ENCODE measurements at regions not wholly inside any gene's neighbourhood (a gene's known extent, or its start where the extent isn't known, plus 50 kb on each side); places are given as distances from the start of the nearest gene placed in this dataset.

DNA sequence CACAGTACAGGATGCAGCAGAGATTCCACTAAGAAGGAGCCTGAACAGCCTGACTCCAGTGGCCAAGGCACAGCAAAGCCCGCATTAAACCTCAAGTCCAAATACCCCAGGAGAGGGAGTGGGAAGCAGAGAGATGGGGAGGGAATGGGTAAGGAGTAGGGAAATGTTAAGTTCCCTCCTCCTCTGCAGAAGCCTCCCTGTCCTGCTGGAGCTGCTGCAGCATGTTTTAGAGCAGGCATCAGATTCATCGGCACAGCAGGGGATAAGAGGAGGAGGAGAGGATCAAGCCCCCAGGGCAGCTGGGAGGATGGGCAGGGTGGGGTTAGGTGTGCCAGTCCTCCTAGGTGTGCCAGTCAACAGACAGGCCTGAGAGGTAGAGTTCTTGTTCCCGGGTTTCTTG is 709.7 kb downstream of the PTPRU start:
- Histone ChIP-seq H3K27ac (ENCODE audit: low read depth, low read length, severe bottlenecking) (no peak overlapping the region), H3K4me1 (ENCODE audit: control insufficient read depth, insufficient read depth, low read length, poor library complexity, severe bottlenecking) (no peaks in the 10 kb centered on the region), H3K4me3 (ENCODE audit: extremely low read depth, insufficient read depth, low read length, poor library complexity, severe bottlenecking) (no peak overlapping the region), H3K9me3 (ENCODE audit: control insufficient read depth, low read length) (no peaks in the 10 kb centered on the region), H3K36me3 (ENCODE audit: control insufficient read depth, insufficient read depth, low read length) (no peaks in the 10 kb centered on the region)
- WGBS, 2 experiments (ENCODE audit: insufficient coverage in 2 of 2) = 70% methylated on average over 2 to 3 of the region's 3 CpGs

DNA sequence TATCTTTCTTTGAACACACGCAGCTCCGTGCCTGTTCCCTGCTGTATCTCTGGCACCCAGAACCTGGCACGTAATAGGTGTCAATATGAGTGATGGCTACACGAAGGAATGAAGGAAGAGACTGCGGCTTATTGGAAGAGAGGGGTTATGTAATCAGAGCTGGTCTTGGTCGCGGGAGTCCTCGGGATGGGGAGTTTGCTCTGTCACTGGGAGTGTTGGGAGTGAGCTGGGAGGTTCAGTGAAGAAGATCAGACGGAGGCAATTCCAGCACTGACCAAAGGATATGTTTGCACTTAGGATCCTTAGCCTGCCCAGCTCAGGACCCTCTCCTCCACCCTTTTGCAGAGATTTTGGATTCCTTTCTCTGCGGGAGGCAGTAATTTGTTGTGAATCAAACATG is 709.1 kb downstream of the PTPRU start:
- WGBS, 2 experiments (ENCODE audit: insufficient coverage in 2 of 2) = 49 to 57% methylated on average over 3 to 6 of the region's 10 CpGs
- H3K27ac ChIP-seq (ENCODE audit: low read depth, low read length, severe bottlenecking) = no peak overlapping the region
- no peaks in the 10 kb centered on the region for H3K9me3 ChIP-seq (ENCODE audit: control insufficient read depth, low read length)
- no peaks in the 10 kb centered on the region for H3K36me3 ChIP-seq (ENCODE audit: control insufficient read depth, insufficient read depth, low read length)
- H3K4me1 ChIP-seq (ENCODE audit: control insufficient read depth, insufficient read depth, low read length, poor library complexity, severe bottlenecking) = no peaks in the 10 kb centered on the region
- H3K4me3 ChIP-seq (ENCODE audit: extremely low read depth, insufficient read depth, low read length, poor library complexity, severe bottlenecking) = no peak overlapping the region

DNA sequence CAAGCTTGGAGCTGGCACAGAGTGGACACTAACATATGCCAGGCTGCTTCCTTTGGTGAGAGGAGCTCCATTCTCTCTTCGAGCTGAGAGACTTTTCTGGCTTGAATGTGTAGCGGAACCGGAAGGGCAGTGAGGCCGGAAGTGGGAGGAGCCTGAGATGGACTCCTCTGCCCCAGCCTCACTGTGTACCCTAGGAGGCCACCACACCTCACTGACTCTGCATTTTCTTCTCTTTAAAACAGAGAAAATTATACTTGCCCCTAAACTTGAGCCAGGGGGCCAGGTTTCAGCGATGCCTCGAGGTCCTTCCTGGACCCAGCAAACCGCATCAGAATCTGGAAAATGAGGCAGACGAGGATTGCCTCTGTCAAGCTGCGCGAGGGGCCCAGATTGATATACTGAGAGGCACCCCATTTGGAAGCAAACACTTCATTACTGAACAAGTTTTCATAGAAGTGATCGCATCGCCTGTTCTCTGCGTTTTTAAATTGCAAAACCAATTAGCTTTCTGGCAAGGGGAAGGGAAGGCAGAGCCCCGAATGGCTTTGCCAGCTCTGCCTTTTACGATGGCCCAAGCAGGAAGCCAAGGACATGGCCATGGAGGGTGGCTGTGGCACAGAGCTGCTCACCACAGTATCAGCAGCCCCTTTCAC is 708.1 kb downstream of the PTPRU start:
- Histone ChIP-seq H3K27ac (ENCODE audit: low read depth, low read length, severe bottlenecking) (no peak overlapping the region), H3K4me1 (ENCODE audit: control insufficient read depth, insufficient read depth, low read length, poor library complexity, severe bottlenecking) (no peaks in the 10 kb centered on the region), H3K36me3 (ENCODE audit: control insufficient read depth, insufficient read depth, low read length) (no peaks in the 10 kb centered on the region), H3K9me3 (ENCODE audit: control insufficient read depth, low read length) (no peaks in the 10 kb centered on the region), H3K4me3 (ENCODE audit: extremely low read depth, insufficient read depth, low read length, poor library complexity, severe bottlenecking) (no peak overlapping the region)
- WGBS, 2 experiments (ENCODE audit: insufficient coverage in 2 of 2) = 76 to 82% methylated on average over 12 to 14 of the region's 15 CpGs

DNA sequence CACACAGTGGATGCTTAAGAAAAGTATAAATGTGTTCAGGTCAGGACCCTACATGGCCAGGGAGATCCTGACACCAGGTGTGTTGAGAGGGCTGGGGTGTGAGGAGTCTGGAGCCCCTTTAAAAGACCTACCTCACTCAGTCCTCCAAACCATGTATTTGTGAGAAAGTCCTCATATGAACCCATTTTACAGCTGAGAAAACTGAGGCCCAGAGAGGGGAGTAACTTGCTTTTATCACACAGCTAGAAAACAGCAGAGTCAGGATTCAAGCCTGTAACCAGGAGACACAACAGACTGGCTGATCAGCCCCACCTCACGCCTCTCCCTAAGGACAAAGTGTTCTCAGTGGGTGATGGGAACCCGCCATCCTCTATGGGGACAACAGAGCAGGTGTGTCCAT is 706.7 kb downstream of the PTPRU start:
- Histone ChIP-seq H3K9me3 (ENCODE audit: control insufficient read depth, low read length) (no peaks in the 10 kb centered on the region), H3K36me3 (ENCODE audit: control insufficient read depth, insufficient read depth, low read length) (no peaks in the 10 kb centered on the region), H3K4me3 (ENCODE audit: extremely low read depth, insufficient read depth, low read length, poor library complexity, severe bottlenecking) (no peak overlapping the region), H3K4me1 (ENCODE audit: control insufficient read depth, insufficient read depth, low read length, poor library complexity, severe bottlenecking) (no peaks in the 10 kb centered on the region), H3K27ac (ENCODE audit: low read depth, low read length, severe bottlenecking) (no peak overlapping the region)
- 92 to 100% methylated on average over 2 of the region's 2 CpGs for WGBS, 2 experiments (ENCODE audit: insufficient coverage in 2 of 2)

DNA sequence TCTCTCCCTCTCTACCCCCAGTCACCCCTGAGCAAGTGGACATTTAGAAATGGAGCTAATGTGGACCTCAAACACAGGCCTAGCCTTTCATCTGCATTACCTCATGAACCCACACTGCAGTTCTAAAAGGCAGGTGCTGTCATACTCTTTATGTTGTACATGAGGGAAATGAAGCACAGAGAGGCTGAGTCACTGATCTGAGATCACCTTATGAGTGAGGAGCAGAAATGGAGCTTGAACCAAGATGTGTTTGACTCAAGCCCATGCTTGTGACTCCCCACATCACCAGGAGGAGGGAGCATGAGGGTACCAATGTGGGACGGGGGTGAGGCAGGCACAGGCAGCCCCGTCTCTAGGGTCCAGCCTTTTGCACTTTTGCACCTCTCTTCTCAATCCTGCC is 702.8 kb downstream of the PTPRU start:
- Histone ChIP-seq H3K4me3 (ENCODE audit: extremely low read depth, insufficient read depth, low read length, poor library complexity, severe bottlenecking) (no peak overlapping the region), H3K9me3 (ENCODE audit: control insufficient read depth, low read length) (no peaks in the 10 kb centered on the region), H3K4me1 (ENCODE audit: control insufficient read depth, insufficient read depth, low read length, poor library complexity, severe bottlenecking) (peaks cover 9% of the 10 kb centered on the region), H3K27ac (ENCODE audit: low read depth, low read length, severe bottlenecking) (no peak overlapping the region), H3K36me3 (ENCODE audit: control insufficient read depth, insufficient read depth, low read length) (no peaks in the 10 kb centered on the region)
- 83 to 90% methylated on average over 2 of the region's 2 CpGs for WGBS, 2 experiments (ENCODE audit: insufficient coverage in 2 of 2)

DNA sequence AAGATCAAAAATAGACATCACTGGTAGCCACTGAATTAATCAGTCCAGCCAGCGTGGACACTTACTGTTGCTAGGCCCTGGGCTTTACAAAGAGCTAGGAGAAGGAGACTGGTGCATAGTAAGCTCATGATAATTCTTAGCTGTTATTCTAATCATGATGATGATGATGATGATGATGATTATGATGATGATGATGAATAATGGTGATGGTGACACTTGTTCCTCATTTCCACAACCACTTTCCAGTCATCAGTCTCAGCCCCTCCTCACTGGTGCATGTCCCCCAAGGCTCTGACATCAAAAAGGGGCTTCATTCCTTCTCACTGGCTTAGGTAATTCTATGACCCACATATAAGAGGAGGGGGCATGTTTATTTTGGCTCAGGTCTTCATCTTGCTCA is 701.0 kb downstream of the PTPRU start:
- WGBS, 2 experiments (ENCODE audit: insufficient coverage in 2 of 2) = 100% methylated on average over 1 of the region's 1 CpG
- Histone ChIP-seq H3K4me3 (ENCODE audit: extremely low read depth, insufficient read depth, low read length, poor library complexity, severe bottlenecking) (no peak overlapping the region), H3K27ac (ENCODE audit: low read depth, low read length, severe bottlenecking) (no peak overlapping the region), H3K36me3 (ENCODE audit: control insufficient read depth, insufficient read depth, low read length) (no peaks in the 10 kb centered on the region), H3K4me1 (ENCODE audit: control insufficient read depth, insufficient read depth, low read length, poor library complexity, severe bottlenecking) (peaks cover 16% of the 10 kb centered on the region), H3K9me3 (ENCODE audit: control insufficient read depth, low read length) (no peaks in the 10 kb centered on the region)

DNA sequence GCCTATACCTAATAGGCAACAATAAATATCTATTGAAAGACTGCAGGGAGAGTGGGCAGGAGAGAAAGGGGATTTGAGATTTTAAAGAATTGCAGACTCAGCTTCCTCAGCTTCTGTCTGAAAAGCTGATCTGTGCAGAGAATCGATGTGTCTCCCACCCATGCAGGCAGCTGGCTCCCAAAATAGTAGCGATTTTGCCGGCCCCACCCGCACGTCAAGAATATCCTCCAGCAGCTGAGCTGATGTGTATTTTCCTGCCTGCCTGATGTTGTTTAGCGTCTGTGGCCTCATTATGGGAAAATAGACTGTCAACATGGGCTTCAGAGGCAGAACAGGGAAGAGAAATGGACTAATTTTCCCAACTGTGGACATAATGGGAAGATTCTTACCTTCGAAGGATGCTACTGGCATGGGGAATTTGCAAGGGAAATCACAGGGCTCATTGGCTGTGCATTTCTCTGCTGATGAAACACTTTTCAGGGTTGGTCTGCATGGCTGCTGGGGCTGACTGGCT is 699.8 kb downstream of the PTPRU start:
- no peaks in the 10 kb centered on the region for H3K9me3 ChIP-seq (ENCODE audit: control insufficient read depth, low read length)
- no peak overlapping the region for H3K27ac ChIP-seq (ENCODE audit: low read depth, low read length, severe bottlenecking)
- WGBS, 2 experiments (ENCODE audit: insufficient coverage in 2 of 2) = 84 to 95% methylated on average over 7 of the region's 7 CpGs
- H3K4me3 ChIP-seq (ENCODE audit: extremely low read depth, insufficient read depth, low read length, poor library complexity, severe bottlenecking) = no peak overlapping the region
- H3K36me3 ChIP-seq (ENCODE audit: control insufficient read depth, insufficient read depth, low read length) = no peaks in the 10 kb centered on the region
- peaks cover 24% of the 10 kb centered on the region for H3K4me1 ChIP-seq (ENCODE audit: control insufficient read depth, insufficient read depth, low read length, poor library complexity, severe bottlenecking)

DNA sequence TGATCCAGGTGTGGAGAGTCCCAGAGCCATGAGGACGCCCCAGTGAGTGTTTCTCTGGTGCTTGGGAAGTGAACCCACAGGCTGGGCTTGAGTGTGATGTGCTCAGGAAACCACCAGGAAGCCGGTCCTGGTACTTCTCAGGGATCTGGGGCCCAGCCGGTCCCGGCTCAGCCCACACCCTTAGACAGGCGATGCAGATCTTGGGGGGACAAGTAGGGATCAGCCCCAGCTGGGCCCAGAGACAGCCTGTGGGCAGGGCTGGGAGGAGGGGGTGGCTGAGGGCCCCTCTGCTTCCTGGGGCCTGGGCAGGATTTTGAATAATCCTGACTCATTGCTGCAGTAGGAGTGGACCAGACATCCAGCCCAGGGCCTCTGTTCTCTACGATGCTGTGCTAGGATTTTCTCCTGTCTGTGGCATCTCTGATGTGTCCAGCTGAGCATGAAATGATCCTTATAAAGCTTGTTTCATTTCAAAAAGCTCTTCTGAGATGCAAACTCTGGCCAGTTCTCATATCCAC is 698.0 kb downstream of the PTPRU start:
- 77 to 78% methylated on average over 2 to 6 of the region's 6 CpGs for WGBS, 2 experiments (ENCODE audit: insufficient coverage in 2 of 2)
- H3K4me3 ChIP-seq (ENCODE audit: extremely low read depth, insufficient read depth, low read length, poor library complexity, severe bottlenecking) = no peak overlapping the region
- H3K36me3 ChIP-seq (ENCODE audit: control insufficient read depth, insufficient read depth, low read length) = no peaks in the 10 kb centered on the region
- H3K27ac ChIP-seq (ENCODE audit: low read depth, low read length, severe bottlenecking) = no peak overlapping the region
- peaks cover 24% of the 10 kb centered on the region for H3K4me1 ChIP-seq (ENCODE audit: control insufficient read depth, insufficient read depth, low read length, poor library complexity, severe bottlenecking)
- no peaks in the 10 kb centered on the region for H3K9me3 ChIP-seq (ENCODE audit: control insufficient read depth, low read length)

DNA sequence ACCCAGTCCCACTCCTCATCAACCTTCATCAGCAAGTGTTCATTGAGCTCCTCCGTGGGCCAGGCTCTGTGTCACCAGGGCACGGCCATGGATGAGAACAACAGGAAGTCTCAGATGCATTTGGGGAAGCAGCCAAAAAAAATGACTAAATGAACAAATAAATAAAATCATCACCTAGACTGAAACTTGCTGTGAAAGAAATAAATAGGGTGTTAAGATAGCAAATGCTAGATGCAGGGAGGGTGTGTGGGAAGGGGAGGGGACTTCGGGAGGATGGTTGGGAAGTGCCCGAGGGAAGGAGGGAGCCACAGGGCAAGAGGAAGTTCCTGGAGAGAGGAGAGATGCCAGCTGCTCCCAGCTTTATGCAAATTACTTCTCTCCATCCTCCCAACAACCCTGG is 696.7 kb downstream of the PTPRU start:
- no peak overlapping the region for H3K4me3 ChIP-seq (ENCODE audit: extremely low read depth, insufficient read depth, low read length, poor library complexity, severe bottlenecking)
- 0 to 50% methylated on average over 1 to 2 of the region's 4 CpGs for WGBS, 2 experiments (ENCODE audit: insufficient coverage in 2 of 2)
- no peak overlapping the region for H3K27ac ChIP-seq (ENCODE audit: low read depth, low read length, severe bottlenecking)
- H3K4me1 ChIP-seq (ENCODE audit: control insufficient read depth, insufficient read depth, low read length, poor library complexity, severe bottlenecking) = peaks cover 24% of the 10 kb centered on the region
- no peaks in the 10 kb centered on the region for H3K36me3 ChIP-seq (ENCODE audit: control insufficient read depth, insufficient read depth, low read length)
- no peaks in the 10 kb centered on the region for H3K9me3 ChIP-seq (ENCODE audit: control insufficient read depth, low read length)

DNA sequence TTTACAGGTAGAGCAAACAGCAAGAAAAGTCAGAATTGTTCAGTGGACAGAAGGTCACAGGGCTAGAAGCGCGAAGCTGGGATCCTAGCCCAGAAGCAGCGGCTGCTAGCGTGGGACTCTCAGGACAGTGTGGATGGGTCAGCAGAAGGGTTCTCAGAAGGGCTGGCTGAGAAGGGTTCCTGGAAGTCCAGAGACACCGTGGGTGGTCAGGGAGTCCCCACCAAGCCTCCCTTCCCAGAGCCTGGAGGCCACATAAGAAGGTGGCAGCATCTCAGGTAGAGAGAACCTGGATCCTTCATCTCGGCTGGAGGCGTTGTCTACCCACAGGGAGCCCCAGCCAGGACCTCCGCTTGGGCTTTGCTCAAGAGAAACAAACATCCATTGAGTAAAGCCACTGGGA is 696.3 kb downstream of the PTPRU start:
- Histone ChIP-seq H3K4me1 (ENCODE audit: control insufficient read depth, insufficient read depth, low read length, poor library complexity, severe bottlenecking) (peaks cover 24% of the 10 kb centered on the region), H3K27ac (ENCODE audit: low read depth, low read length, severe bottlenecking) (no peak overlapping the region), H3K36me3 (ENCODE audit: control insufficient read depth, insufficient read depth, low read length) (no peaks in the 10 kb centered on the region), H3K9me3 (ENCODE audit: control insufficient read depth, low read length) (no peaks in the 10 kb centered on the region), H3K4me3 (ENCODE audit: extremely low read depth, insufficient read depth, low read length, poor library complexity, severe bottlenecking) (no peak overlapping the region)
- WGBS, 2 experiments (ENCODE audit: insufficient coverage in 2 of 2) = 93 to 100% methylated on average over 2 to 8 of the region's 8 CpGs

DNA sequence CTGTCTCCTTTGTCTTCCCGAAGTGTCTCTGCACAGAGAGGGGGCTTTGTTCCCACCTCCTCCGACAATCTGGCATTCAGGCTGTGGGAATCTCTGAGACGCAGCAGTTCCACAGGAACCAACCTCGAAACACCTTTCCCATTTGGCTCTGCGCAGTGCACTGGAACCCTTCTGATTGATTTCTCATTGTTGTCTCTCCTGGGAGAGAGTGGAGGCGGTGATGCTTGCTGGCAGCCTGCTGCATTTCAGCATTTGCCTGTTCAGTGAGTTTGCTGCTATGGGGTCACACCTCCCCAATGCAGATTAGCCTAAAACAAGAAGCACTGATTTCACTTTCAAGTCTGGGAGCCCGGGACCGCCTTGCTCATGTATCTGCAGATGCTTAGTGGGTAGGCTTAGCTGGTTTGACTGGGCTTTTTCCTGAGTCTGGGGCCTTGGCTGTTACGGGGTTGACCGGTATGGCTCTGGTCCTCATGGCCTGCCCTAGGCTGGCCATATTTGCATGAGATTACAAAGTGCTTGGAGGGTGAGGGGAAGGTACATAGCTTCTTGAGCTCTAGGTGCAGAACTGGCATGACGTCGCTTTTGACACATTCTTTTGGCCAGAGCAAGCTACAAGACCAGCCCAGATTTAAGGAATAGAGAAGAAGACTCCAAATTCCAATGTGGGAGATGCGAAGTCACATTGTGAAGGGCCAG is 695.3 kb downstream of the PTPRU start:
- Histone ChIP-seq H3K27ac (ENCODE audit: low read depth, low read length, severe bottlenecking) (no peak overlapping the region), H3K4me3 (ENCODE audit: extremely low read depth, insufficient read depth, low read length, poor library complexity, severe bottlenecking) (no peak overlapping the region)
- WGBS, 2 experiments (ENCODE audit: insufficient coverage in 2 of 2) = 68 to 80% methylated on average over 7 to 10 of the region's 13 CpGs

More for the DNA sequence above, 695.3 kb downstream of the PTPRU start:
- Histone ChIP-seq H3K36me3 (ENCODE audit: control insufficient read depth, insufficient read depth, low read length) (no peaks in the 10 kb centered on the region), H3K9me3 (ENCODE audit: control insufficient read depth, low read length) (no peaks in the 10 kb centered on the region), H3K4me1 (ENCODE audit: control insufficient read depth, insufficient read depth, low read length, poor library complexity, severe bottlenecking) (peaks cover 24% of the 10 kb centered on the region)

Measured in mesodermal cell (in vitro differentiated cells).